Activated T-cell treated with anti-CD3 and anti-CD28 coated beads, Interleukin-2, amount 50 U/mL, for 48 hours (primary cell): ENCODE measurements at regions not wholly inside any gene's neighbourhood (a gene's known extent, or its start where the extent isn't known, plus 50 kb on each side); places are given as distances from the start of the nearest gene placed in this dataset.

Experiments used
- DNase-seq, 2 experiments: peaks; one replicate each; pipeline ENCODE4 v3.0.0-alpha.2; 2020

DNA sequence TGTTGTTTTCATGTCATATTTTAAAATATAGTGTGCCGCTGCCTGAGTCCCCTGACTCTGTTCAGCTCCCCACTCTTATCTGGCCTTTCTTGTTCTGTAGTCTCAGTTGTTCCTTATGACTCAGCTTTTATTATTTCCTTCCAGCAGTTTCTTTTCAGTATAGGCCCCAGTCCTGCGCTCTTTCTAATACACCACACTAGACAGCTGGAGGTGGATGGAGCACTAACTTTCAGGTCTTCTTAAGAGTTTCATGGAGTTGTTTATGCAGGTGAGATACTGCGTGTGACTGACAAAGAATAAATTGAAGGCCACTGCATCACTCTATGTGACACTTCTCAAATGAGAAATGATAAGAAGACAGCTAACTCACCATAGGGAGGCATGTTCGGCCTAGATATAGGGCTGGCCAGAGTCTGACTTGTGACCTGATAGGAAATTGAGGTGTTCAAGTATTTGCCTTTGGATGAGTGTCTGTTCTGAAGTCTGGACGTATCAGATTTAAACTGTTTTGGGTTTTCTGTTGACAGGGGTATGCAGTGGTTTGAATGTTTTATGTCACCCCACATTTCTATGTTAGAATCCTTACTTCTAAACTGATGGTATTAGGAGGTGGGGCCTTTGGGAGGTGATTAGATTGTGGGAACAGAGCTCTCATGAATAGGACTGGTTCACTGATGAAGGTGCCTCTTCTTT lies 60.8 kb upstream of the CLMN start:
- DNase-seq = no peak

GRCh38 chr14:95379634-95380033 lies 59.9 kb upstream of the CLMN start:
- DNase-seq = no peak

DNA sequence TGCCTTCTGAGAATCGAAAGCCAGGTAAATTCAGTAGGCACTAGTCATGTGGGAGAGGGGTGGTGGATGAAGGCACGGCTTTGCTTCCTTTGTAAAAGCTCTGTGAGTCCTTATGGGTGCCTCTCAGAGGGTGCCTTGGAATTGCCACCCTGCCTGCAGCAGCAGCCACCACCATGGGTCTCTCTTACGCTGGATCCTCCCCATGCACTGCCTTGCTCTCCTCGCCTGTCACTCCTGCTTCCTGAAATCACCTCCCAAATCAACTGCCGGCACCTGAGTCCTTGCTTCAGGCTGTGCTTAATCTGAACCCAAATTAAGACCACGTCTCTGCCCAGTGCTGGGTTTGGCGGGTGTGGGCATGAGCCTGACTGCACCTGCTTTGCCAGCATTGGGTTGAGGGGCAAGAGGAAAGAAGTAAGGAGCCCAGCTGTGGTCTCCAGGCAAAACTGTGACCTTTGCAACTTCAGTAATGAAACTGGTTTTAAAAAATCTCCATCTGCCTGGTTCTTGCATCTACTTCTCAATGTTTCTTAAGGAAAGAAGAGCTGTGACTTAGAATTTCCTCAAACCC lies 55.9 kb upstream of the CLMN start:
- no peak for DNase-seq

DNA sequence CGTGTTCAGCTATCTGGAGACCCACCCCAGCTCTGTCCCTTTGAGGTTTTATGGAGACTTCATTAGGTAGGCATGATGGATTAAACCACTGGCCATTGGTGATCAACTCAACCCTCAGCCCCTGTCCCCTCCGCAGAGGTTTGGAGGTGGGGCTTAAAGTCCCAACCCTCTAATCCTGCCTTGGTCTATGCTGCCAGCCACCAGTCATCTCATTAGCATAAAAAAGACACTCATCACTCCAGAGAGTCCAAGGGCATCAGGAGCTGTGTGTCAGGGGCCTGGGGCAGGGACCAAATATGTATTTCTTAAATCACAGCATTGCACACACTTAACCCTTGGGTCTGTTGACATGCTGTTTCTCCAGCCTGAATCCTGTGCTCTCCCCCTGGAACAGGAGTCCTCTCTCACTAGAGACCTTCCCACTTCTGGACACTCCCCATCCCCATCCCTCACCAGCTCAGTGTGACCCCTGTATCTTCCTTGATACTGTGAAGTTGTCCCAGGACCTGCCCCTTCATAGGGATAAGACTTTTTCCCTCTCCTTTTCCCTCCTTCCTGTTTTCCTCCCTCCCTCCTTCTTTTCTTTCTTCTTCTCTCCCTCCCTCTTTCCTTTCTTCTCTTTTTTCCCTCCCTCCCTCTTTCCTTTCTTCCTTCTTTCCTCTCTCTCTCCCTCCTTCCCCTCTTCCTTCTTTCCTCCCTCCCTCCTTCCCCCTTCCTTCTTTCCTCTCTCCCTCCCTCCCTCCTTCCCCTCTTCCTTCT lies 54.7 kb upstream of the CLMN start:
- no peak for DNase-seq

DNA sequence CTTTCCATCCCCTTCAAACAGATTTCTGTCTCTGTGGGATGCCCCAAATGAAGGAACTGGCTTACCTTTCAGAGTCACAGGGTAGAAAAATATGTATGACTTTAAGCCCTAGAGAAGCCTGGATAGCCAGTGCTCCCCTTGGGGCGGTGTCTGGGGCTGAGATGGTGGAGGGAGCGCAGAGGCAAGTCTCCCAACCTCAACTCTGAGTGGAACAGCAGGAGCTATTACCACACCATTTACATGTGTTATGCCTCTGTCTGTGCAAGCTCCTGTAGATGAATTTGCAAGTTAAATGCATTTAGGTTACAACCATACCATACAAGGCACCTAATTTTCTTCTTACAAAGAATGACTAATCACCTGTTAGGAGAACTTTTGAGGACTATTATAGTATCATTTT lies 50.4 kb upstream of the CLMN start:
- no peak for DNase-seq
